ENCODE measurements at regions not wholly inside any gene's neighbourhood (a gene's known extent, or its start where the extent isn't known, plus 50 kb on each side); places are given as distances from the start of the nearest gene placed in this dataset.

DNA sequence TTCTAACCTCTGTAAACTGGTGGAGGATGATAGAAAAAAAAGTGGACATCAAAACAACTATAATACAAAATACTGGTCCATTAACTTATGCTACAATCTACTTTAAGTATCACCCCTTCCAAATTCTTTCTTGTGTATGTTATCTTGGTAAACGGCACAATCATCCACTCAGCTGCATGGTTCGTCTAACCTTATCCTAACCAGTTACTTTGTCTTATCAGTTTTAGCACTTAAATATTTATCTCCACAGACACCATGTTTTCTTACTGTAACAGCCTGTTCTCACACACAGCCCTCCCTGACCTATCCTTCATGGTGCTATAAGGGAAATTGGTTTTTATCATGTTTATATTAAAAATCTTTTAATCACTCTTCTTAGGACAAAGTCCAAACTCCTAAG is 157.2 kb downstream of the PTGER3 start:
- no peak for DNase-seq (ENCODE audit: low read depth)
- TF ChIP-seq, protein P1, sequence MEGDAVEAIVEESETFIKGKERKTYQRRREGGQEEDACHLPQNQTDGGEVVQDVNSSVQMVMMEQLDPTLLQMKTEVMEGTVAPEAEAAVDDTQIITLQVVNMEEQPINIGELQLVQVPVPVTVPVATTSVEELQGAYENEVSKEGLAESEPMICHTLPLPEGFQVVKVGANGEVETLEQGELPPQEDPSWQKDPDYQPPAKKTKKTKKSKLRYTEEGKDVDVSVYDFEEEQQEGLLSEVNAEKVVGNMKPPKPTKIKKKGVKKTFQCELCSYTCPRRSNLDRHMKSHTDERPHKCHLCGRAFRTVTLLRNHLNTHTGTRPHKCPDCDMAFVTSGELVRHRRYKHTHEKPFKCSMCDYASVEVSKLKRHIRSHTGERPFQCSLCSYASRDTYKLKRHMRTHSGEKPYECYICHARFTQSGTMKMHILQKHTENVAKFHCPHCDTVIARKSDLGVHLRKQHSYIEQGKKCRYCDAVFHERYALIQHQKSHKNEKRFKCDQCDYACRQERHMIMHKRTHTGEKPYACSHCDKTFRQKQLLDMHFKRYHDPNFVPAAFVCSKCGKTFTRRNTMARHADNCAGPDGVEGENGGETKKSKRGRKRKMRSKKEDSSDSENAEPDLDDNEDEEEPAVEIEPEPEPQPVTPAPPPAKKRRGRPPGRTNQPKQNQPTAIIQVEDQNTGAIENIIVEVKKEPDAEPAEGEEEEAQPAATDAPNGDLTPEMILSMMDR (conservative IDR thresholded peaks at IDR 0.05; ENCODE audit: control insufficient read depth, insufficient read depth, low read depth, low read length), result no peak
- no peak overlapping the region for H3K4me3 ChIP-seq (ENCODE audit: control insufficient read depth, low read depth, low read length)

DNA sequence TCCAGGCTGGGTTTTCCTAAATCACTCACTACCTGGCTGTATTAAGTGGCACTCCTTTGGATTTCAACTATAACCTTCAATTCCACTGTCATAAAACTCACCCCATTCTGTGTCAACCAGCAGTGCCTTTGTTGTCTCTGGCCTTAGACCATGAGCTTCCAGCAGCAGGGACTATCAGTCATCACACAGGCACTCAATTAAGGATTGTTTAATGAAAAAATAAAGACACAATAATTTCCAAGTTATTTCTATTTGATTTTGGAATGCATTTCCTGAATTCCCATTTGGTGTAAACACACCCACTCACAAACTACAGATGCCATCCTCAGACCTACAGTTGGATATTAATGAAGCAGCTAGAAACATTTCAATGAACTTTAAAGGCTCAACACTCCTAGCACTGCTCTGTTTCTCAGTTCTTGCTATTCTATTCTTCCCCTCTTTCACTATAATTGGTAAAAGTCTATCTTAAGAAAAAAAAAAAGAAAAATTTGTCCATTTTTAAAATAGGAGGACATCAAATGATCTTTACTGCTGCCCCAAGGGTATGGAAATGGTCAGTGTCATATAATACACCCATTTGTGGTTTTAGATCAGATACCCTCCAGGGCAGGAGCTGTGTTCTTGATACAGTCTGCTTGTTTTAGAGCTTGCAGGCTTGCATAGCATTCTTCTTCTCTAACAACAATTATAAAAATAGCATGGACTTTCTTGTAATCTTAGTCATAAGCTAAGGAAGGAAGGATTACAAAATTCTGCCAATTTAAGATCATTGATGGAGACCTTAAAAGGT is 156.4 kb downstream of the PTGER3 start:
- no peak for DNase-seq (ENCODE audit: low read depth)
- TF ChIP-seq, protein P1 (conservative IDR thresholded peaks at IDR 0.05; ENCODE audit: control insufficient read depth, insufficient read depth, low read depth, low read length), result no peak
- no peak overlapping the region for H3K4me3 ChIP-seq (ENCODE audit: control insufficient read depth, low read depth, low read length)

DNA sequence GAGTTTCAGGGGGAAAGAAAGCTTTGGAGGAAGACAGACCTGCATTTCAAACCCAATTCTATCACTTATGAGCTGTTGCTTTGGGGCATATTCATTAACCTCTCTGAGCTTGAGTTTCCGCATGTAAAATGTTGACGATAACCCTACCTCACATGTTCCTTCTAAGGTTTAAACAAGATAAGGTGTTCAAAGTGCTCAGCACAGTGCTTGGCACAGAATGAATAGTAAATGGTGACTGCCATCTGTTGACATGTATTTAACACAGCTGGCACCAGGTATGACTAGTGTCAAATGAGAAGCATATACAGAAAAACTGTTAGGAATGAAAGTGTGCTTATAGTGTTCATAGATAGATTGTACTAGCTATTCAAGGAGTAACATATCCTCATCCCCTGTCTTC is 155.5 kb downstream of the PTGER3 start:
- TF ChIP-seq, protein P1 (conservative IDR thresholded peaks at IDR 0.05; ENCODE audit: control insufficient read depth, insufficient read depth, low read depth, low read length), result no peak
- H3K4me3 ChIP-seq (ENCODE audit: control insufficient read depth, low read depth, low read length), result no peak overlapping the region
- DNase-seq (ENCODE audit: low read depth), result no peak

DNA sequence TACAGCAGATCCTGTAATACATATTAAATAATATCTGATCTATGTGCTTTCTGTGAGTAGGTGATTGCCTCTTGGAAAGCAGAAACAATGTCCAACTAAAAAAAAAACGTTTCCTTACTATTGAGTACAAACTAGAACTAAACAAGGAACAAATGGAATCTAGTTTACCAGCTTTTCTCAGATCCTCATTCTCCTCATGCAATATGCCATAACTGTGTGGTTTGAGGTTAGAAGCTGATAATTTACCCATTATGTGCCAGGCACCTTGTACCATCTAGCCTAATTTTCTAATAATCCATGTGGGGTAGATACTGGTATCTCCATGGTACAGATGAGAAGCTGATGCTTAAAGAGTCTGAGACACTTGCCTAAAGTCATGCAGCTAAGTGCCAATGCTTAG is 154.7 kb downstream of the PTGER3 start:
- TF ChIP-seq, protein P1 (conservative IDR thresholded peaks at IDR 0.05; ENCODE audit: control insufficient read depth, insufficient read depth, low read depth, low read length), result no peak
- DNase-seq (ENCODE audit: low read depth), result no peak

DNA sequence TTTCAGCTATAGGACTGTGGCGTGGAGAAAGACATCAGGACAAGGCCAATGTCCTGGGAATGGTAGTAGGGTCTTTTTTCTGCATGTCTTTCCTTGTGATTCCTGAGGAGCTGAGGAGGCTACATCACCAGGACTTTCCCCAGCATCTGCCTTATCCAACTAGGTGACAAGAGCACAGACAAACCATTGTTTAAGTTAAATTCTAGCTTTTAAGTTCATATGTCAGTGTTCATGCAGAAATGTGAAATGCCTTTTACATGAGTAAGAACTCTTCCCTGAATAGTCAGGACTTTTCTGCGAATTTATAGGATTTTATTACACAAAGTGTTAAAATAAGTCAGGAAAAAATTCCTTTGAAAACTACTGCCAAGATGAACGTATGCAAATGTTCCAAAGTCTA is 154.2 kb downstream of the PTGER3 start:
- TF ChIP-seq, protein P1 (conservative IDR thresholded peaks at IDR 0.05; ENCODE audit: control insufficient read depth, insufficient read depth, low read depth, low read length), result no peak
- no peak for DNase-seq (ENCODE audit: low read depth)
- no peak overlapping the region for H3K4me3 ChIP-seq (ENCODE audit: control insufficient read depth, low read depth, low read length)

More for the DNA sequence above, 154.7 kb downstream of the PTGER3 start:
- H3K4me3 ChIP-seq (ENCODE audit: control insufficient read depth, low read depth, low read length), result no peak overlapping the region

DNA sequence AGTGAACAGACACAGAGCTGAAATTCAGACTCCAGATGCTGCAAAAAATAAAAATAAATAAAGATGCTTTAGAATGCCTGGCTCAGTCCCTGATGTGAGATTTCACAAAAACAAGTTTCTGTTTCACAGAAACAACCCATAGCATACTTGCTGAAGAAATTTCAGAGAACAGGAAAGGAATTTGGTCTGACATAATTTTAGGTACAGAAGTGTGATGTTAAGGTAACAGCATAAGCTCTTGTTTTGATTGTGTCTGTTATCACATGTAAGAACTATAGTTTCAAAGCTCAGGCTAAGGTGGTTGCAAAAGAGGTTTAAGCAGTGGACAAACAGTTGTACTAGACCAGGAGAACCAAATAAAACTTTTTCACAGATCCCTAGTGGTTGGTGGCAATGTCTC is 152.1 kb downstream of the PTGER3 start:
- DNase-seq (ENCODE audit: low read depth), result no peak
- TF ChIP-seq, protein P1 (conservative IDR thresholded peaks at IDR 0.05; ENCODE audit: control insufficient read depth, insufficient read depth, low read depth, low read length), result no peak
- no peak overlapping the region for H3K4me3 ChIP-seq (ENCODE audit: control insufficient read depth, low read depth, low read length)
